HCEC 1CT (cell line): ENCODE measurements at regions not wholly inside any gene's neighbourhood (a gene's known extent, or its start where the extent isn't known, plus 50 kb on each side); places are given as distances from the start of the nearest gene placed in this dataset.
"Not testable (repeated sequence)": the region's sequence is repeated elsewhere in the genome, so short reads cannot be mapped to it uniquely, and the experiment has no call there.

ENCODE experiments used
- DNase-seq: peaks from one replicate; pipeline ENCODE4 v3.0.0-alpha.2; 2017

GRCh38 chrY:17511984-17512383 lies 368.0 kb downstream of the CDY2B start:
- not testable (repeated sequence) for DNase-seq

GRCh38 chrY:17511476-17511875 lies 368.5 kb downstream of the CDY2B start:
- not testable (repeated sequence) for DNase-seq

GRCh38 chrY:17505834-17506233 lies 374.2 kb downstream of the CDY2B start:
- not testable (repeated sequence) for DNase-seq

GRCh38 chrY:17484763-17485162 lies 395.3 kb downstream of the CDY2B start:
- DNase-seq: not testable (repeated sequence)

GRCh38 chrY:17484157-17484556 lies 395.9 kb downstream of the CDY2B start:
- DNase-seq: not testable (repeated sequence)

GRCh38 chrY:17481389-17482022 lies 398.5 kb downstream of the CDY2B start:
- not testable (repeated sequence) for DNase-seq

GRCh38 chrY:17472068-17472467 lies 408.0 kb downstream of the CDY2B start:
- not testable (repeated sequence) for DNase-seq

GRCh38 chrY:17459753-17460152 lies 420.3 kb downstream of the CDY2B start:
- DNase-seq: not testable (repeated sequence)

- DNase-seq: peak; percentile 0
These were observed 449.4 kb downstream of the CDY2B start for GRCh38 chrY:17430570-17431166.

- DNase-seq: no peak
These were observed 481.5 kb downstream of the CDY2B start for GRCh38 chrY:17398336-17399072.

GRCh38 chrY:17397659-17398058 lies 482.4 kb downstream of the CDY2B start:
- DNase-seq: no peak

GRCh38 chrY:17381431-17382070 lies 498.5 kb downstream of the CDY2B start:
- no peak for DNase-seq

- DNase-seq: no peak
These were observed 501.7 kb downstream of the CDY2B start for GRCh38 chrY:17378326-17378725.

- no peak for DNase-seq
These were observed 511.6 kb downstream of the CDY2B start for GRCh38 chrY:17368413-17368812.

GRCh38 chrY:17366400-17366799 lies 513.6 kb downstream of the CDY2B start:
- DNase-seq: no peak

GRCh38 chrY:17339028-17339427 lies 541.0 kb downstream of the CDY2B start:
- DNase-seq: no peak

GRCh38 chrY:17330733-17331132 lies 549.3 kb downstream of the CDY2B start:
- no peak for DNase-seq

- DNase-seq: no peak
These were observed 560.1 kb downstream of the CDY2B start for GRCh38 chrY:17319916-17320315.

- no peak for DNase-seq
These were observed 561.4 kb downstream of the CDY2B start for GRCh38 chrY:17318631-17319030.

GRCh38 chrY:17277056-17277455 lies 603.0 kb downstream of the CDY2B start:
- no peak for DNase-seq

GRCh38 chrY:17259497-17259896 lies 620.5 kb downstream of the CDY2B start:
- no peak for DNase-seq

GRCh38 chrY:17238406-17238805 lies 641.6 kb downstream of the CDY2B start:
- no peak for DNase-seq

- DNase-seq: no peak
These were observed 644.3 kb downstream of the CDY2B start for GRCh38 chrY:17235769-17236168.
